Skin epidermis (tissue), 12 donors: ENCODE measurements at regions not wholly inside any gene's neighbourhood (a gene's known extent, or its start where the extent isn't known, plus 50 kb on each side); places are given as distances from the start of the nearest gene placed in this dataset.
"Not testable (repeated sequence)": the region's sequence is repeated elsewhere in the genome, so short reads cannot be mapped to it uniquely, and the experiment has no call there.

Experiments used
- H3K27ac ChIP-seq, 21 experiments: fragments of 200-600 bp; sonication (generic) in 11 of 21; one replicate each; pipeline ENCODE4 v1.5.0; 2020; ENCODE audit warnings: mild to moderate bottlenecking in 3 of 21, inconsistent platforms in 2 of 21, moderate library complexity in 2 of 21
- H3K4me3 ChIP-seq, 7 experiments: fragments of 200-600 bp; sonication (generic) in 2 of 7; one replicate each; pipeline ENCODE4 v1.5.0; 2020; ENCODE audit warnings: inconsistent platforms in 2 of 7, mild to moderate bottlenecking in 2 of 7, moderate library complexity in 1 of 7

- no peak overlapping the region for H3K27ac ChIP-seq
- H3K4me3 ChIP-seq, result no peak overlapping the region
Measured at GRCh38 chr13:54241719-54242118, 1213.1 kb downstream of the OLFM4 start.

- H3K4me3 ChIP-seq, result no peak overlapping the region
- no peak overlapping the region for H3K27ac ChIP-seq
Measured at GRCh38 chr13:54248306-54248705, 1219.7 kb downstream of the OLFM4 start.

GRCh38 chr13:54261856-54262255 lies 1233.2 kb downstream of the OLFM4 start:
- Histone ChIP-seq H3K27ac (no peak overlapping the region), H3K4me3 (no peak overlapping the region)

- Histone ChIP-seq H3K4me3 (no peak overlapping the region), H3K27ac (no peak overlapping the region)
Measured at GRCh38 chr13:54263868-54264267, 1235.3 kb downstream of the OLFM4 start.

GRCh38 chr13:54267253-54267668 lies 1238.6 kb downstream of the OLFM4 start:
- not testable (repeated sequence) for H3K4me3 ChIP-seq, H3K27ac ChIP-seq

GRCh38 chr13:54268013-54268695 lies 1239.5 kb downstream of the OLFM4 start:
- not testable (repeated sequence) for H3K4me3 ChIP-seq, H3K27ac ChIP-seq

GRCh38 chr13:54287062-54287764 lies 1258.6 kb downstream of the OLFM4 start:
- Histone ChIP-seq H3K4me3 (no peak overlapping the region), H3K27ac (no peak overlapping the region)

- Histone ChIP-seq H3K4me3 (no peak overlapping the region), H3K27ac (no peak overlapping the region)
Measured at GRCh38 chr13:54301085-54301484, 1272.5 kb downstream of the OLFM4 start.

GRCh38 chr13:54305377-54305776 lies 1276.8 kb downstream of the OLFM4 start:
- H3K4me3 ChIP-seq, result no peak overlapping the region

GRCh38 chr13:54312885-54313284 lies 1284.3 kb downstream of the OLFM4 start:
- H3K4me3 ChIP-seq, result no peak overlapping the region
- no peak overlapping the region for H3K27ac ChIP-seq

More at GRCh38 chr13:54305377-54305776, 1276.8 kb downstream of the OLFM4 start:
- no peak overlapping the region for H3K27ac ChIP-seq

- H3K27ac ChIP-seq, result no peak overlapping the region
- H3K4me3 ChIP-seq, result no peak overlapping the region
Measured at GRCh38 chr13:54317722-54318121, 1289.1 kb downstream of the OLFM4 start.

GRCh38 chr13:54337540-54337939 lies 1308.9 kb downstream of the OLFM4 start:
- Histone ChIP-seq H3K4me3 (no peak overlapping the region), H3K27ac (no peak overlapping the region)

- H3K27ac ChIP-seq, result no peak overlapping the region
- no peak overlapping the region for H3K4me3 ChIP-seq
Measured at GRCh38 chr13:54347531-54347930, 1318.9 kb downstream of the OLFM4 start.

GRCh38 chr13:54356209-54356608 lies 1327.6 kb downstream of the OLFM4 start:
- Histone ChIP-seq H3K4me3 (no peak overlapping the region), H3K27ac (no peak overlapping the region)

- no peak overlapping the region for H3K27ac ChIP-seq
- no peak overlapping the region for H3K4me3 ChIP-seq
Measured at GRCh38 chr13:54356849-54357248, 1328.2 kb downstream of the OLFM4 start.

- Histone ChIP-seq H3K4me3 (no peak overlapping the region), H3K27ac (no peak overlapping the region)
Measured at GRCh38 chr13:54357284-54357933, 1328.8 kb downstream of the OLFM4 start.

- Histone ChIP-seq H3K4me3 (no peak overlapping the region), H3K27ac (no peak overlapping the region)
Measured at GRCh38 chr13:54361460-54361859, 1332.8 kb downstream of the OLFM4 start.

GRCh38 chr13:54366728-54367127 lies 1338.1 kb downstream of the OLFM4 start:
- Histone ChIP-seq H3K4me3 (no peak overlapping the region), H3K27ac (no peak overlapping the region)

- no peak overlapping the region for H3K4me3 ChIP-seq
- no peak overlapping the region for H3K27ac ChIP-seq
Measured at GRCh38 chr13:54367639-54368271, 1339.1 kb downstream of the OLFM4 start.

GRCh38 chr13:54368387-54368786 lies 1339.8 kb downstream of the OLFM4 start:
- H3K4me3 ChIP-seq, result no peak overlapping the region
- H3K27ac ChIP-seq, result no peak overlapping the region

GRCh38 chr13:54373211-54373610 lies 1344.6 kb downstream of the OLFM4 start:
- H3K4me3 ChIP-seq, result no peak overlapping the region
- H3K27ac ChIP-seq, result no peak overlapping the region
